CD1c-positive myeloid dendritic cell (primary cell): ENCODE measurements at regions not wholly inside any gene's neighbourhood (a gene's known extent, or its start where the extent isn't known, plus 50 kb on each side); places are given as distances from the start of the nearest gene placed in this dataset.
"Not testable (repeated sequence)": the region's sequence is repeated elsewhere in the genome, so short reads cannot be mapped to it uniquely, and the experiment has no call there.

ENCODE experiments used
- DNase-seq: peaks from one replicate; pipeline ENCODE4 v3.0.0-alpha.2; 2016; ENCODE audit errors: extremely low spot score

DNA sequence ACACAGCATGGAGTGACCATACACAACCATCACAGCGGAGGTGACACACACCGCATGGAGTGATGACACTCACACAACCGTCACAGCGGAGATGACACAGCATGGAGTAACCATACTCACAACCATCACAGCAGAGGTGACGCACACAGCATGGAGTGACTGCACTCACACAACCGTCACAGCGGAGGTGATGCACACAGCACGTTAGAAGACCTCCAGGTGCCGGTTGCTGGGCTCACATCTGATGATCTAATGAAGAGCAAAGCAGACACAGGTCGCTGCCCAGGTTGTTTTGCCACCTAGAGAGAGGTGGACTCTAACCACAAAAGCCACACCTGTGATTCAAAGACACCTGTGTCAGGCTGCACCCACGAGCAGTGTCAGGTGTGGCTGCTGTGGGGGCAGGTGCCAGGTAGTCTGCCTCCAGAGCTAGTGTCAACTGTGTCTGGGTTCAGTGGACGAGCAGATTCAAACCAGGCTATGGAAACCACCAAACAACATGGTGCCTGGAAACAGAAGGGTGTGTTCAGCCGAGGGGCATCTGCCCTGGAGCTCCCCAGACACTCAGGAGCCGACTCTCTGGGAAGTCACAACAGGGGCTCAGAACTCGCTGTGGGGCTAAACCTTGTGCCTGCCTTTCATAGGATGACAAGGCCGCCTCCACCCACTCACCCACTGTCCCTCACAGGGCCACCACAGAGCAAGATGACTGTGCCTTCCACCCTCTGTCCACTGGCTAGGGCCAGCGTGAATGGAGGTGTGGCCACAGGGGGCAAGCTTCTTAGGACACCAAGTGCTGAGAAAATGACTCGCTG lies 608.2 kb downstream of the TBC1D22A start:
- no peak for DNase-seq

DNA sequence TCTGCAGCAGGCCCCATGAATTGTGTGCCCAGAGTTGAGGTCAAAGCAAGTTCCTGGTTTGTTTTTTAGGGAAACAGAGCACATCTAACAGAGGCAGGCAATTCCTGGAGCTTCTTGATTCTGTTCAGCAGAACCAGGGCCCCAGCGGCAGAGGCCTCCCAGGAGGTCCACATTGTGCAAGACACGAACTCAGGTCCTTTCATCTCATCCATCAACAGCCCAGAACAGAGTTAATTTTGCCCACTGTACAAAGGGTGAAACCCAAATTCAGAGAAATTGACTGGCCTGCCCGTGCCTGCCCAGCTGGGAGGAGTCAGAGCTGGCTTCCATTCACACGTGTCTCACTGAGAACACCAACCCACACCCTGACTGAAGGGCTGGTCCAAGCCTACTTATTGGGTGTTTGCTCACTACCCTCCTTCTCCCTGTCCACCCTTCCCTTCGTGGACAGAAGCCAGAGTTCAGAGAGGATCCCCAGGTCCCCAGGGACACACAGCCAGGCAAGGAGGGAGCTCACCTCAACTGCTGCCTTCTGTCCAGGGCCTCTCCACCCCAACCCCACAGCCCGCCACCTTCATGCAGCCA lies 607.1 kb downstream of the TBC1D22A start:
- DNase-seq: no peak

DNA sequence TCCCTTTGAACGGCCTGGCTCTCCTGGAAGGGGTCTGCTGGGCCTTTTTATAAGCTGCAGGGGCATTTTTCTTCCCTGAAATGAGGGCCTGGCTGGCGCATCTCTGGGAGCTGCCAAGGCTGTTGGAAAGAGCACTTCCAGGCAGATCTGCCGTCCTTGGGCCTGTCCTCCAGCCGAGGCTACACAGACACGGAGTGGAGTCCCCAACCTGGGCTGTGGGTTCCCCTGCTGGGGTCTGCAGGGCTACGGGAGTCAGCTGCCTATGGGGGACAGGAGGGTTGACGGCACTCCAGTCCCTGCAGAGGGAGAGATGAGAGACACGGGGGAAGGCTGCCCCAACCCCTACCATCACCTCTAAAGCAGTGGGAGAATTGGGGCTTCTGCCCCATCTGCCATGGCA lies 606.6 kb downstream of the TBC1D22A start:
- DNase-seq: no peak

GRCh38 chr22:47367993-47368945 lies 605.8 kb downstream of the TBC1D22A start:
- DNase-seq: no peak

DNA sequence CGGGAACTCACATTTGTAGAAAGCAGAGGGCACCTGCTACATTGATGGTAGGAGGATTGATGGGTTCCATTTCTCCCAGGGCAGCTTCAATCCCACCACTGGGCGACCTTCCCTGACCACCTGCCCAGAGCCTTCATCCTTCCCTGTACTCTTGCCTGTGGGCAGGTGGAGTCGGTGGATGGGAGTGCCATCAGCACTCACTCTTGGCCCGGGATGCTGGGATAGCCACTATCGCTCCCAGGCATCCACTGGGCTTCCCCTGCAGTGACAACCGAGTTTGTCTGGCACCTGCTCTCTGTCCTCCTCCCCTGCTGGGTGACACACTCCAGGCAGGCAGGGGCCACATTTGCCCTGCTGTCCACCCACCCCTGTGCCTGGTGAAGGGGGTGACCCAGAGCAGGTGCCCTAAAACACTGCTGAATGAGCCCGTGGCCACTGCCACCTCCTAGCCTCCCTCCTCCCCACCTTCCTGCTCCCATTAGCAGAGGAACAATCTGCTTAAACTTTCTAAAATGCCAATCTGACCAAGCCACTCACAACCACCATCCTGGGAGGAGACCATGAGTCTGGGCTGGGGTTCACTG lies 604.7 kb downstream of the TBC1D22A start:
- no peak for DNase-seq

DNA sequence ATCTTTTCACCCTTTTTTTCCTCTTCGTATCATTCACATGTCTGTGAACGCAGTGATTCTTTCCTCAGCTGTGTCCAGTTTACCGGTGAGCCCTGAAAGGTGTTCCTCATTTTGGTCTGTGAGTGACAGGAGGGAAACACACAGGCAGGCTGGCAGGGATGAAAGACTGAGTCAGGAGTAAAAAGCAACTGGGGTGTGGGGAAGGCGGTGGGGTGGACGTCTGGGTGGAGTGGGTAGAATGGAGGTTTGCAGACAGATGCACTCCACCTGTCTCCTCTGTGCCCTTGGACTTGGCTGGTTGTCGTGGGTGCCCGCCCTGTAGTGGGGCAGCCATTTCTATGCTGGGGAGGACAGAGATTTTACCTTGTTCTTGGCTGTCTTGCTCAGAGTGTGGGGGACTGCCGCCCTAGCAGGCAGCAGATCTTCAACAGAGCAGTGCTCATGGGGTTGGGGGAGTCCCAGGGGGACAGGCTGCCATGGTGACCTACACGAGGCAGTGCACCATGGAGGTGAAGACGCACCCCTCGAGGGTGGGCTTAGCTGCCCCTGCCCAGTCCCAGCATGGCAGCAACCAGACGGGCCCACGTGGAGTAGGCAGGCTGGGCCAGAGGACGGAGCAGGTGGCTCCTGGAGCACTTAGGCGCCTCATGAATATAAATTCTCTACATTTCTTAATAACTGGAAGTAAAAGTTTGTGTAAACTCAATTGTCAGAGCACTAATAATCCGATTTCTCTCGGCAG lies 603.7 kb downstream of the TBC1D22A start:
- no peak for DNase-seq

- DNase-seq: no peak
These were observed 598.8 kb downstream of the TBC1D22A start for GRCh38 chr22:47361247-47361646.

DNA sequence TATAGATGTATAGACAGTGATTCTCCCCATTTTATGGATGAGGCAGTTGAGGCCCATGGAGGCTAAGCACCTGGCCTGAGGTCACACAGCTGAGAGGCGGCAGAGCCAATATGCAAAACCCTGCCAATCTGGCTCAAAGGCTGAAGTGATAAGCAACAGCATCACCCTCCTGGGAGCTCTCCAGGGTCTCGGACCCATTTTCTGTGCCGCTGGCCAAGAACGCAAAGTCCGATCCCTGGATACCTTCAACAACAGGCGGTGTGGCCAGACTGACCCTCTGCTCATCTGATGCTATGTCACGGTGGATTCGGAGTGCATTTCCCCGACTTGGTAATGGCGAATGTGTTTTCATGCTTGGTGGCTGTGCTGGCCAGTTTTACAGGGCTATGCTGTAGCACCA lies 595.0 kb downstream of the TBC1D22A start:
- no peak for DNase-seq

- DNase-seq: no peak
These were observed 594.6 kb downstream of the TBC1D22A start for GRCh38 chr22:47357086-47357485.

GRCh38 chr22:47356511-47357011 lies 594.1 kb downstream of the TBC1D22A start:
- no peak for DNase-seq

DNA sequence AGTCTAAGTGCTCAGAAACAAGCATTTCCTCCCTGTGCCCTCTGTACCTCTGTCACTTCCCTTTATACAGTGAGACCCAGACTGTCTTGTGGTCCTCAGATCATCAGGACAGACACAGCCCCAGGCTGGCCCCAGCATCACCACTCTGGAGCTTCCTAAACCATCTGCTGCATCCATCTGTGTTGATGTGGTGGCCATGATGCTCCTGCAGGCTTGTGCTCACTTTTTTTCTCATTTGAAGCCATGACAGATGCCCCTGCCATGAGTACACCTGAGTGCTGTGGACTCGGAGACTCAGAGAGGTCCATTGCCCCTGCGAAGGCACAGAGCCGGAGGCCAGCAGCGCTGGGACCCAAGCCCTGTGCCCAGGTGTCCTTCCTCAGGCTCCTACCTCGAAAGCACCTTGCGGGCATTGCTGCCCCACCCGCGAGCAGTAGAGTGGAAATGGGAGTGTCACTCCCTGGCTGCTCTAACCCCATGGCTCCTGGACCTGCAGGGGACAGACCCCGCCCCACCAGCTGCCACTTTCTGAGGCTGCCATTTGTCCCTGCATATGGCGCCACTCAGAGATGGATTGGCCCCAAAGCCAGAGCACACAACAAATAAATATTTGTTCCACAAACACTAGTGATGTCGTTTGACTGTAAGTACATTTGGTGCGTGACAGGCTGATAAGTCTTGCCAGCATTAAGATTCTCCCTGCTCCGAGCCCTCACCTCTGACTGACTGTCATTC lies 593.5 kb downstream of the TBC1D22A start:
- no peak for DNase-seq

DNA sequence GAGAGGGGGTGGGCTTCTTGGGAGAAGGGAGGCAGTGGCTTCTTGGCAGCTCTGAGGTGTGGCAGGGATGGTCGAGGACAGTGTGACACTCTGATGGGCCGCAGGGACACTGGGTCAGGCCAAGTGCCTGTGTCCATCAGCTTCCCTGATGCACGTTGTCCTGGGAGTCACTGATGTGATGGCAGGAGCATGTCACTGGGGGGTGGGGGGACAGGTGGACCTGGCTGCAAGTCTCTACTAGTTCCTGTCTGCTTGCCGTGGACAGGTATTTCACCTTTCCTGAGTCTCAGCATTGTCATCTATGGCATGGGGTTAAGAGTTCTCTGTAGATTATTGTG lies 592.9 kb downstream of the TBC1D22A start:
- no peak for DNase-seq

DNA sequence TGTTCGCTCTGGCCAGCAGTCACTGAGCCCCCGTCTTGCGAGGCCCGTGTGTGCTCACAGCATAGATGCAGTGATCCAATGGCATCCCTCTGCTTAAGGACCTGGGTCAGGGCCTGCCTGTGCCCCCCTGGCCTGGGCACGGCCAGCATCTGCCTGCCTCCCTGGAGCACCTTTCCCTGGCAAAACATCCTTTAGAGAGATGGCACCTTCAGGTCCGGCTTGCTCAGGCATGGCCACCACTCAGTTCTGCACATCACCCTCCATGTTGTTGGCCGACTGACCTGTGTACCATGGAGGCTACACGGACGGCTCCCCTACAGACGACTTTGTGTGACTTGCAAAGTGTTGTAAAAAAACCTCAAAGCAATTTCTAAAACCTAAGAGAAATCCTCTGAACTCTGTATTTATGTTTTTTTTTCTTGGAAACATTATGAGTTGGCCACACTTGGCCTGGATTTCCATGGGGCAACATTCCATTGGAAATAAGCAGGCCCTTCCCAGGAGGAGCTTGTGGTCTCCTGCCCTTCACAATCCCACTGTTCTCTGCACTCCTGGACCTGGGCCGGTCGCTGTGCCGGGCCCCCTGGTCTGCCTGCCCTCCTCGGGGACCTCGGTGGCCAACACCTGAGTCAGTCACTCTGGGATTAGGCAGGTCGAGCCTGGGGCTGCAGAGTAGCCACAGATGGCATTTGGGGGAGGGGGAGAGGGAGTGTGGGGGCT lies 592.4 kb downstream of the TBC1D22A start:
- DNase-seq: no peak

DNA sequence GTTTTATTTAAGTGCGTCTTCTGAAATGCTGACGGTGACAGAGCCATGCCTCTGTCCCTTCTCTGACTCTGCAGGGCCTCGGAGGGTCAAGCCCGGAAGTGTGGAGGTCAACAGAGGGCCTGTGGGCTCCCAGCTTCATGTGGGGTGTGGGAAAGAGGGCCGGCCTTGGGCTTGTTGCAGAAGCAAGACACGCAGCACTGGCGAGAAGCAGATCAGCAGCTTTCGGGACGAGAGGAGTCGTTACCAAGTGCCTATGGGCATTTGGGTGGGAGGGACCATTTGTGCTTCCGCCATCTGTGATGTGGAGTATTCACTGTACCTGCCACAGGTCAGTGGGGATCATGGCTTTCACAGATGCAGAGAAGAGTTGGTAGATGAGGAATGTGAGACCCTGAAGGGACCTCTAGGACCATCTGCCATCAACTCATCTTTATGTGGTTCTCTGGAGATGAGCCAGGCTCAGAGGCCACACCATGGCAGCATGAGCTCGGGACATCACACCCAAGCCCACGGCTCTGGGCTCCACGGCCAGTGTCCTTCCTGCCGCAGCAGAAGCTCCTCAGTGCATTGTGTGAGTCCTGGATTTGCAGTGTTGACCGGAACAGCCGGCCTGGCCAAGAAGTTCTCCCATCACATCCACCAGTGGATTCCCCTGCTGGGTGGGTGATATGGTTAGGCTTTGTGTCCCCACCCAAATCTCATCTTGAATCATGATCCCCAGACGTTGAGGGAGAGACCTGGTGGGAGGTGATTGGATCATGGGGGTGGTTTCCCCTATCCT lies 590.7 kb downstream of the TBC1D22A start:
- no peak for DNase-seq

DNA sequence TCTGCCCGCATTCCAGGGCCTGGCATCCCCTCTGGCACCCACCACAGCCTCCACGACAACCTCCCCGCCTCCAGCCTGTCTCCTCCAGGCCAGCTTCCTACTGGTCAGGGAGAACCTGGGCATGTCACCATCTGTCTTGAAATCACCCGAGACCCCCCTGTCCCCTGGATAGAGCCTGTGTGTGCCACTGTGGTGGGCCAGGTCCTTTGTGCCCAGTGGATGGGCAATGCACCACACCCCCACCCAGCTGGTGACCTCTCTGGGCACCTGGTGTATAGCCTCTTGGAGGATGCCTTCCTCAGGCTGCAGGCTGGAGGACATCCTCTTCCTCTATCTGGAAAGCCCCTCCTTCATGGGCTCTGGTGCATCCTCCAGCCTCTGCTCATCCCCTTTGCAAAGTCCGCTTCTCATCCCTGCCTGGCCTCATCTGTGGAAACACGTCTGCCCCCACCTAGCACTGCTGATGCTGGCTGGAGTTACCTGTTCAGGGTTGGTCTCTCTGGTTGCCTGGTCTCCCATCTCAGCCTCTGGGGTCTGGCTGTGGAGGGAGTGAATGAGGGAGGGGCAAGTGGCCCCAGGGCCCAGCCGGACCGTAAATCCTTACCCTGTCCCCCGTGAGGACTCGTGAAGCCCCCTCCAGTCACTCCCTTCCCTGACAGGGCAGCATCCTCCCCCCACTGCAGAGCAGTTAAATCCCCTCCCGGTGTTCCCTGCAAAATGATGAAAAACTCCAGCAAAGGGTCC lies 589.6 kb downstream of the TBC1D22A start:
- no peak for DNase-seq

GRCh38 chr22:47346287-47346686 lies 583.8 kb downstream of the TBC1D22A start:
- DNase-seq: not testable (repeated sequence)

GRCh38 chr22:47345025-47345424 lies 582.6 kb downstream of the TBC1D22A start:
- DNase-seq: no peak

DNA sequence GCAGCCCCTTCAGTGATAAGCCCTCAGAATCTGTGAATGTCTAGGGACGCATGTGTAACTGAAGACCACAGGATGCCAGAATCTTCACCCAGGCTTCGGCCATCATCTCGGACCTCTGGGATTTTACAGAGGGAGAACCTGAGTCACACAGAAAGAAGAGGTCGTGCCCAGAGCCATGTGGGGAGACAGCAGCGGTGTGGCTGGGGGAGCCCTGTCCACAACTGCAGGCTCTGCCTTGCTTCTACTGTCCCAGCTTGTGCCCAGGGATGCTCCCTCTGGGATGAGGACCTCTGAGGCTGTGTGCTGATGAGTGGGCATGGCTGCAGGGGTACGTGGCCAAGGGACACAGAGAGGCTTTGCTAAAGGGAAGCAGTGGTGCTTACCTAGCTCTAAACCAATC lies 582.0 kb downstream of the TBC1D22A start:
- no peak for DNase-seq
